Naive thymus-derived CD4-positive, alpha-beta T cell (primary cell): ENCODE measurements at regions not wholly inside any gene's neighbourhood (a gene's known extent, or its start where the extent isn't known, plus 50 kb on each side); places are given as distances from the start of the nearest gene placed in this dataset.
"Not testable (repeated sequence)": the region's sequence is repeated elsewhere in the genome, so short reads cannot be mapped to it uniquely, and the experiment has no call there.

Experiments used
- ATAC-seq: fragments of 150-1000 bp; cut with Tn5 transposase; 2 replicates; pipeline ENCODE4 v1.10.0; 2021; ENCODE audit warnings: mild to moderate bottlenecking, moderate library complexity
- CTCF ChIA-PET: fragments of 350-600 bp; sonication (Branson Sonifier 250); formaldehyde crosslinking; loops from one replicate; lab custom pipeline; 2021; ENCODE audit warnings: antibody characterized with exemption; lab: Charles Lee
- POLR2A ChIA-PET: fragments of 350-600 bp; sonication (Branson Sonifier 250); formaldehyde crosslinking; loops from one replicate; lab custom pipeline; 2021; ENCODE audit warnings: antibody characterized with exemption, inconsistent platforms; lab: Charles Lee
- DNase-seq, 9 donors: peaks; one replicate each; pipeline versions ENCODE4 v3.0.0 to v3.0.0-alpha.2; 2020 to 2022; ENCODE audit warnings: mixed read lengths in 1 of 9
- H3K27ac ChIP-seq: one replicate; pipeline ENCODE4 v1.7.0; 2013; ENCODE audit warnings: mild to moderate bottlenecking, low read depth, low read length, moderate library complexity
- H3K27me3 ChIP-seq, 2 donors: one replicate each; pipeline ENCODE4 v1.7.0; 2013; ENCODE audit warnings: low read length in 2 of 2, mild to moderate bottlenecking in 2 of 2, moderate library complexity in 2 of 2; ENCODE audit not compliant: control insufficient read depth in 2 of 2, insufficient read depth in 2 of 2
- H3K36me3 ChIP-seq, 3 experiments: 1 replicate in 2 of 3; 2 replicates in 1 of 3; pipeline ENCODE4 v1.7.0; 2013; ENCODE audit warnings: low read length in 3 of 3, mild to moderate bottlenecking in 3 of 3, moderate library complexity in 1 of 3; ENCODE audit not compliant: insufficient read depth in 3 of 3, control insufficient read depth in 2 of 3
- H3K4me1 ChIP-seq, 2 donors: one replicate each; pipeline ENCODE4 v1.7.0; 2013; ENCODE audit warnings: low read length in 2 of 2, mild to moderate bottlenecking in 2 of 2, moderate library complexity in 1 of 2; ENCODE audit not compliant: control insufficient read depth in 2 of 2, insufficient read depth in 2 of 2
- H3K4me3 ChIP-seq: 2 replicates; pipeline ENCODE4 v1.7.0; 2013; ENCODE audit warnings: mild to moderate bottlenecking, low read length
- H3K9me3 ChIP-seq, 3 experiments: 1 replicate in 2 of 3; 2 replicates in 1 of 3; pipeline ENCODE4 v1.7.0; 2013; ENCODE audit warnings: low read length in 3 of 3; ENCODE audit not compliant: control insufficient read depth in 2 of 3
- H3K27ac Mint-ChIP-seq, 9 donors: one replicate each; pipeline ENCODE4 v1.8.0; 2020 to 2022; ENCODE audit warnings: mixed read lengths in 9 of 9, mild to moderate bottlenecking in 8 of 9, moderate library complexity in 5 of 9, inconsistent platforms in 2 of 9
- H3K27me3 Mint-ChIP-seq, 5 donors: one replicate each; pipeline ENCODE4 v1.8.0; 2021 to 2022; ENCODE audit warnings: mixed read lengths in 5 of 5, mild to moderate bottlenecking in 1 of 5
- H3K36me3 Mint-ChIP-seq, 5 donors: one replicate each; pipeline ENCODE4 v1.8.0; 2020 to 2022; ENCODE audit warnings: mixed read lengths in 5 of 5, mild to moderate bottlenecking in 3 of 5, inconsistent platforms in 1 of 5
- H3K4me1 Mint-ChIP-seq, 7 donors: one replicate each; pipeline ENCODE4 v1.8.0; 2020 to 2022; ENCODE audit warnings: mixed read lengths in 7 of 7, mild to moderate bottlenecking in 3 of 7, inconsistent platforms in 1 of 7
- H3K4me3 Mint-ChIP-seq, 10 donors: one replicate each; pipeline ENCODE4 v1.8.0; 2020 to 2022; ENCODE audit warnings: mild to moderate bottlenecking in 10 of 10, mixed read lengths in 10 of 10, moderate library complexity in 6 of 10, inconsistent platforms in 2 of 10
- H3K9me3 Mint-ChIP-seq, 11 donors: one replicate each; pipeline ENCODE4 v1.8.0; 2020 to 2022; ENCODE audit warnings: mixed read lengths in 11 of 11, mild to moderate bottlenecking in 4 of 11, inconsistent platforms in 1 of 11, moderate library complexity in 1 of 11
- intact Hi-C, 2 donors: fragments of 100-400 bp; cut with micrococcal nuclease; formaldehyde crosslinking; loops; one replicate each; pipeline ENCODE4 v1.15.1; 2023

DNA sequence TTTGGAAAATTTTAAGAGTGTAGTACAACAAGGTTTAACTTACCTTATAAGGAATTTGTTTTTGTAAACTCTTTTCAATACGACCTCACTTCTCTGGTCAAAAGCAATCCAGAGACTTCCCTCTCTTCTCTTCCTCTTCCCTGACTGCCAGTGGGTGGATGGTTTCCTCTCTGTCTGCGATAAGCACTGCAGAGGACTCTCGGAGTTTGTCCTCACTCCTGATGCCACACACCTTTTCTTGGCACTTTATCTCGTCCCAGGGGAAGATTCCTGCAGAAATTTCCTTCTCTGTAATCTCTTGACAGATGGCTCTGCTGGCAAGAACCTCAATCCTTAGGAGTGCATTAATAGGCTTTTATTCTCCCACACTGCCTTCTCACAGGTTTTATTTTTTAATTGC, 641.6 kb downstream of the NR2F1-AS1 start:
- no peak overlapping the region for H3K4me3 Mint-ChIP-seq
- no peak for ATAC-seq
- Histone ChIP-seq H3K4me1 (no peaks in the 10 kb centered on the region), H3K4me3 (no peak overlapping the region), H3K27me3 (no peaks in the 10 kb centered on the region), H3K9me3 (no peaks in the 10 kb centered on the region), H3K27ac (no peak overlapping the region), H3K36me3 (no peaks in the 10 kb centered on the region)
- no peaks in the 10 kb centered on the region for H3K4me1 Mint-ChIP-seq
- POLR2A ChIA-PET = no interaction called here
- H3K27ac Mint-ChIP-seq = no peak overlapping the region
- intact Hi-C loops = no loop called here
- DNase-seq = no peak
- CTCF ChIA-PET = no interaction called here
- H3K36me3 Mint-ChIP-seq = no peaks in the 10 kb centered on the region
- peaks cover 0 to 5% (median 0%) of the 10 kb centered on the region in 11 donors for H3K9me3 Mint-ChIP-seq
- no peaks in the 10 kb centered on the region for H3K27me3 Mint-ChIP-seq

DNA sequence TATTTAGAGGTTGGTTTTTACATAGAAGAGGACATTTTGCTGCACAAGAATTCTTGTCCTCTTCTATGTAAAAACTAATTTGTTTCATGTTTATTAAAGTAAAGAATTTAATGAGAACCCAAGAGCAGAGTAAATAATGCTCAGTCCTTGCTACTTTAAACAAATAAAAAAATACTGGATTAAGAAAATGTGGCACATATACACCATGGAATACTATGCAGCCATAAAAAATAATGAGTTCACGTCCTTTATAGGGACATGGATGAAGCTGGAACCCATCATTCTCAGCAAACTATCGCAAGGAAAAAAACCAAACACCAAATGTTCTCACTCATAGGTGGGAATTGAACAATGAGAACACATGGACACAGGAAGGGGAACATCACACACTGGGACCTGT, 643.6 kb downstream of the NR2F1-AS1 start:
- DNase-seq, H3K36me3 Mint-ChIP-seq, H3K36me3 ChIP-seq, H3K4me1 ChIP-seq, H3K9me3 Mint-ChIP-seq, H3K27ac Mint-ChIP-seq, ATAC-seq, H3K27me3 ChIP-seq, H3K9me3 ChIP-seq, H3K27ac ChIP-seq, H3K4me1 Mint-ChIP-seq, intact Hi-C loops, CTCF ChIA-PET, H3K4me3 Mint-ChIP-seq, H3K27me3 Mint-ChIP-seq, H3K4me3 ChIP-seq, POLR2A ChIA-PET: not testable (repeated sequence)

DNA sequence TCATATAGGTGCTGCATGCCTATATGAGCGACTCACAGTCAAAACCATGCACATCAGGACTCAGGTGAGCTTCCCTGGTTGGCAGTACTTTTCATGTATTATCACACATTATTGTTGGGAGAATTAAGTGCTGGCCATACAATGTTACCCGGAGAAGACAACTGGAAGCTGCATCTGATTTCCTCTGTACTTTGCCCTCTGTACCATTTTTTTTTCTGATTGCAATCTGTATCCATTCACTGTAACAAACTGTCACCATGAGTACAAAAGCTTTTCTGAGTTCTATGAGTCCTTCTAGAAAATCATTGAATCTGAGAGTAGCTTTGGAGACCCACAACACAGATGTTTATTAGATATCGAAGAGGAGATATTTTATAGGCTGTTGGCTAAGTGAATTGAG, 651.0 kb downstream of the NR2F1-AS1 start:
- Mint-ChIP-seq H3K4me3 (no peak overlapping the region), H3K9me3 (peaks cover 0 to 14% (median 2%) of the 10 kb centered on the region in 11 donors), H3K27me3 (peaks cover 0 to 3% (median 0%) of the 10 kb centered on the region in 5 donors), H3K4me1 (no peaks in the 10 kb centered on the region), H3K36me3 (no peaks in the 10 kb centered on the region), H3K27ac (no peak overlapping the region)
- Histone ChIP-seq H3K4me3 (no peak overlapping the region), H3K4me1 (no peaks in the 10 kb centered on the region), H3K9me3 (no peaks in the 10 kb centered on the region), H3K36me3 (no peaks in the 10 kb centered on the region), H3K27me3 (no peaks in the 10 kb centered on the region), H3K27ac (no peak overlapping the region)
- no peak for ATAC-seq
- CTCF ChIA-PET = no interaction called here
- no peak for DNase-seq
- POLR2A ChIA-PET = no interaction called here
- intact Hi-C loops = no loop called here

- Histone ChIP-seq H3K4me1 (no peaks in the 10 kb centered on the region), H3K27me3 (no peaks in the 10 kb centered on the region), H3K9me3 (no peaks in the 10 kb centered on the region), H3K36me3 (no peaks in the 10 kb centered on the region), H3K4me3 (no peak overlapping the region), H3K27ac (no peak overlapping the region)
- H3K9me3 Mint-ChIP-seq = peaks cover 0 to 7% (median 3%) of the 10 kb centered on the region in 11 donors
- intact Hi-C loops = no loop called here
- POLR2A ChIA-PET = no interaction called here
- peaks cover 0 to 3% (median 0%) of the 10 kb centered on the region in 5 donors for H3K27me3 Mint-ChIP-seq
- H3K36me3 Mint-ChIP-seq = no peaks in the 10 kb centered on the region
- CTCF ChIA-PET = no interaction called here
- H3K4me3 Mint-ChIP-seq = no peak overlapping the region
- ATAC-seq = no peak
- no peaks in the 10 kb centered on the region for H3K4me1 Mint-ChIP-seq
- no peak overlapping the region for H3K27ac Mint-ChIP-seq
- no peak for DNase-seq
Measured at GRCh38 chr5:92927291-92927778, 653.7 kb downstream of the NR2F1-AS1 start.

GRCh38 chr5:92923885-92924284, 657.1 kb downstream of the NR2F1-AS1 start:
- Mint-ChIP-seq H3K27ac (no peak overlapping the region), H3K27me3 (peaks cover 0 to 3% (median 0%) of the 10 kb centered on the region in 5 donors), H3K36me3 (no peaks in the 10 kb centered on the region), H3K4me3 (no peak overlapping the region), H3K9me3 (peaks cover 0 to 5% (median 0%) of the 10 kb centered on the region in 11 donors), H3K4me1 (no peaks in the 10 kb centered on the region)
- ChIA-PET POLR2A (no interaction called here), CTCF (no interaction called here)
- Histone ChIP-seq H3K36me3 (no peaks in the 10 kb centered on the region), H3K4me1 (no peaks in the 10 kb centered on the region), H3K27ac (no peak overlapping the region), H3K27me3 (no peaks in the 10 kb centered on the region), H3K9me3 (no peaks in the 10 kb centered on the region), H3K4me3 (no peak overlapping the region)
- intact Hi-C loops = no loop called here
- ATAC-seq (no peak), DNase-seq (no peak)

DNA sequence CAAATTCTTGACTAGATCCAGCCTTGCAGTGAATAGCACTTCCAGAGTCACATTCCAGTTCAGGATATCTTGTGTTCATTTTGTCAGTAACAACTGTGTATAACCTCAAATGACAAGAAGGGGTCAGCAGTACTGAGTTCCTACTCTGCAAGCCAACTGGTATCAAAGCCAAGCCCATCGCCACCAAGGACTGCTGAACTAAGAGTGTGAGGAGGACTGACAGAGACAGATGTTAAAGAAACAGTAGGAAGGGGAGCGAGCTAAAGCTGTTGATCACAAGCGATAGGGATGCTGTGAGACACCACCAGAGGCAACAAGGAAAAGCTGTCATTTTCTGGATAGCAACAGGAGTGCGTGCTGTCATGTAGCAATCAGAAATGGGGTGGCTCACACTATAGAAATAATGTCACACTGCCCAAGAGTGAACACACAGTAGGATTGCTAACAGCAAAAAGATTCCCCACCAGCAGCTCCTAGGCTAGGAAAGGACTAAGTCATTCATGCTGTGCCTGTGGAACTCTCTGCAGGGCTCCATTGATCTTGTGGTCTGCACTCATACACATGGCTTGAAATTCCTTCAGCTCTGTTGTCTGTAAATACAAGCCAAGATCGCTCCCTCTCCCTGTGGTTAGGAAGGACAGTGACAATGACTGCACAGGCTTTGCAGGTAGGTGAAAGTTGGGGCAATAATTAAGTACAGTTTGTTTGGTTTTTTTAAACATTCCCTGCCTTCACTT, 658.6 kb downstream of the NR2F1-AS1 start:
- no peak overlapping the region for H3K4me3 Mint-ChIP-seq
- H3K27me3 Mint-ChIP-seq = peaks cover 0 to 2% (median 0%) of the 10 kb centered on the region in 5 donors
- ChIA-PET CTCF (no interaction called here), POLR2A (no interaction called here)
- intact Hi-C loops = no loop called here
- no peak overlapping the region for H3K27ac ChIP-seq
- H3K27ac Mint-ChIP-seq = no peak overlapping the region
- no peaks in the 10 kb centered on the region for H3K27me3 ChIP-seq
- no peaks in the 10 kb centered on the region for H3K4me1 Mint-ChIP-seq
- H3K36me3 ChIP-seq = no peaks in the 10 kb centered on the region
- H3K4me1 ChIP-seq = no peaks in the 10 kb centered on the region
- ATAC-seq (no peak), DNase-seq (no peak)
- no peak overlapping the region for H3K4me3 ChIP-seq
- no peaks in the 10 kb centered on the region for H3K36me3 Mint-ChIP-seq
- H3K9me3 ChIP-seq = no peaks in the 10 kb centered on the region
- H3K9me3 Mint-ChIP-seq = peaks cover 0 to 3% (median 0%) of the 10 kb centered on the region in 11 donors

DNA sequence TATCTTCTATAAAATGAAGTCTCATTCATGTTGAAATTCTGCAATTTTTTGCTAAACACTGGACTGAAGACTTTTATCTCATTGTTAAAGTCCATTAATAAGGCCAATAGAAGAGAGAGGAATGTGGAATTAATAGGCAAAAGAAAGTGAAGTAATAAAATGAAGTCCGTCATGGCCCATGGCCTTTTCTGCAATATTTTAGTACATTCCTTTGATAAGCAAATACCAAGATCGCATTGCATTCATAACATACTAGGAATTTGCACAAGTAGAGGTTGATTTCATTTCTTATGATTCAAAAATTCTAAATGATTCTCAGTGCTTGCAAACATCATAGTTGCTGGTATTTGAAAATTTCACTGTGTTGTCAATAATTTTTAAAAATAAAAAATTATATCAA, 664.0 kb downstream of the NR2F1-AS1 start:
- H3K27ac ChIP-seq = no peak overlapping the region
- Mint-ChIP-seq H3K4me3 (no peak overlapping the region), H3K27ac (no peak overlapping the region), H3K27me3 (no peaks in the 10 kb centered on the region), H3K4me1 (no peaks in the 10 kb centered on the region), H3K9me3 (peaks cover 0 to 10% (median 0%) of the 10 kb centered on the region in 11 donors), H3K36me3 (no peaks in the 10 kb centered on the region)
- ATAC-seq = no peak
- no peaks in the 10 kb centered on the region for H3K4me1 ChIP-seq
- ChIA-PET POLR2A (no interaction called here), CTCF (no interaction called here)
- no peaks in the 10 kb centered on the region for H3K9me3 ChIP-seq
- H3K36me3 ChIP-seq = no peaks in the 10 kb centered on the region
- H3K27me3 ChIP-seq = no peaks in the 10 kb centered on the region
- intact Hi-C loops = no loop called here
- DNase-seq = no peak
- no peak overlapping the region for H3K4me3 ChIP-seq
